ENCODE measurements at regions not wholly inside any gene's neighbourhood (a gene's known extent, or its start where the extent isn't known, plus 50 kb on each side); places are given as distances from the start of the nearest gene placed in this dataset.

DNA sequence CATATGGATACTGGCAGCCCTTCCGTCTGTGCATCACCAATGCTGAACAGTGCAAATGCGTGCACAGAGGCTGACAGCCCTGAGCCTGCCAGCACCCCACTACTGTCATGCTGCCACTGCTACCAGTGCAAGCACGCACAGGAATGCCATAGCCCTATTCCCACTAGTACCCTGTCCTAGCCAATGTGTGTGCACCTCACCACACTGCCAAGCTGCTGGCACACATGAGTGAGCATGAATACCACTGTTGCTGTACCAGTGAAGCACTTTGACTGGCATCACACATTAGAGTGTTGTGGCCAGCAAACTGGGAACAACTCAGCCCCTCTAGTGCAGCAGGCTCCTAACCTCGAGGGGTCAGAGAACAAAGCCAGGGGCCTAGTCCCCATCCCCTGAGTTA, 102.9 kb upstream of the PCDH10 start:
- no peak overlapping the region for H3K4me3 Mint-ChIP-seq (ENCODE audit: unreplicated experiment)

DNA sequence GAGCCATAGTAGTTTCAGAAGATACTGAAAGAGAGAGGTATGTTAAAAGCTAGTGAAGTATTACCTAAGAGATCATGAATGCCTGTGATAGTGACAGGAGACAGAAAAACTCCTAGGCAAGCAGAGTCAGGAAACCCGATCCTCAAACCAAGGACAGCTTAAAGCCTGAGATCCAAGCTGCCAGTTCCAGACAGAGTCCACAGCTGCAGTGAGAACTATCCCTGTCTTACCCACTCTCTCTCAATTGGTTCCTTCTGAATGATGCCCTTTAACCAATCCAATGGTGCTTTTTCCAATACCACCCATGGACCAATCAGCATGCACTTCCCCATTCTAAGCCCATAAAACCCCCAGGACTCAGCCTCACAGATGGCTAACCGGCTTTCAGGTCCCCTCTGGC, 90.4 kb upstream of the PCDH10 start:
- H3K4me3 Mint-ChIP-seq (ENCODE audit: unreplicated experiment): no peak overlapping the region
- no peaks in the 10 kb centered on the region for H3K9me3 Mint-ChIP-seq (ENCODE audit: low read depth)
- no peaks in the 10 kb centered on the region for H3K27me3 Mint-ChIP-seq (ENCODE audit: low read depth)
- H3K4me1 Mint-ChIP-seq (ENCODE audit: low read depth): peaks cover 3% of the 10 kb centered on the region
- no peak overlapping the region for H3K27ac Mint-ChIP-seq (ENCODE audit: unreplicated experiment)
- DNase-seq (ENCODE audit: low spot score): no peak
- H3K36me3 Mint-ChIP-seq (ENCODE audit: low read depth): no peaks in the 10 kb centered on the region
- TF ChIP-seq, protein P1, sequence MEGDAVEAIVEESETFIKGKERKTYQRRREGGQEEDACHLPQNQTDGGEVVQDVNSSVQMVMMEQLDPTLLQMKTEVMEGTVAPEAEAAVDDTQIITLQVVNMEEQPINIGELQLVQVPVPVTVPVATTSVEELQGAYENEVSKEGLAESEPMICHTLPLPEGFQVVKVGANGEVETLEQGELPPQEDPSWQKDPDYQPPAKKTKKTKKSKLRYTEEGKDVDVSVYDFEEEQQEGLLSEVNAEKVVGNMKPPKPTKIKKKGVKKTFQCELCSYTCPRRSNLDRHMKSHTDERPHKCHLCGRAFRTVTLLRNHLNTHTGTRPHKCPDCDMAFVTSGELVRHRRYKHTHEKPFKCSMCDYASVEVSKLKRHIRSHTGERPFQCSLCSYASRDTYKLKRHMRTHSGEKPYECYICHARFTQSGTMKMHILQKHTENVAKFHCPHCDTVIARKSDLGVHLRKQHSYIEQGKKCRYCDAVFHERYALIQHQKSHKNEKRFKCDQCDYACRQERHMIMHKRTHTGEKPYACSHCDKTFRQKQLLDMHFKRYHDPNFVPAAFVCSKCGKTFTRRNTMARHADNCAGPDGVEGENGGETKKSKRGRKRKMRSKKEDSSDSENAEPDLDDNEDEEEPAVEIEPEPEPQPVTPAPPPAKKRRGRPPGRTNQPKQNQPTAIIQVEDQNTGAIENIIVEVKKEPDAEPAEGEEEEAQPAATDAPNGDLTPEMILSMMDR (IDR thresholded peaks at IDR 0.05): no peak

More for the DNA sequence above, 102.9 kb upstream of the PCDH10 start:
- Mint-ChIP-seq H3K9me3 (ENCODE audit: low read depth) (peaks cover 20% of the 10 kb centered on the region), H3K36me3 (ENCODE audit: low read depth) (peaks cover 3% of the 10 kb centered on the region), H3K27ac (ENCODE audit: unreplicated experiment) (no peak overlapping the region), H3K27me3 (ENCODE audit: low read depth) (peaks cover 2% of the 10 kb centered on the region), H3K4me1 (ENCODE audit: low read depth) (no peaks in the 10 kb centered on the region)
- TF ChIP-seq, protein P1 (IDR thresholded peaks at IDR 0.05): no peak
- DNase-seq (ENCODE audit: low spot score): no peak

DNA sequence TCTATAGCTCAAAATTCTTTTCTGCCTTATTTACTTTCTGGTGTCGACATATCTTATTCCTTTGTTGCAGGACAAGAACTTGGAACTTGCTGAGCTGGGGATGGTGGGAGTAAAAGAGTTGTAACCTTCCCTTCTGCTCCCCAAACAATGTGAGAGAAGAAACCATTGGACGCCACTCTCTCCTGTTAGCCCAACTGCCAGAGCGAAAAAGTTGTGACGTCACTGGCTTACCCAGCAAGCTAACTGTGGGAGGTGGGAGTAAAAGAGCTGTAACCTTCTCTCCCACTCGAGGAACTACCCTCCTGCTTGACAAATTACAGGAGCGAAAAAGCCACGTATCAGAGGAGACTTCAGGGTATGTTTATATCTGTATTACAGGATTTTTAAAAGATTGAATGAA, 90.0 kb upstream of the PCDH10 start:
- H3K9me3 Mint-ChIP-seq (ENCODE audit: low read depth): no peaks in the 10 kb centered on the region
- no peaks in the 10 kb centered on the region for H3K36me3 Mint-ChIP-seq (ENCODE audit: low read depth)
- H3K27ac Mint-ChIP-seq (ENCODE audit: unreplicated experiment): no peak overlapping the region
- DNase-seq (ENCODE audit: low spot score): no peak
- TF ChIP-seq, protein P1 (IDR thresholded peaks at IDR 0.05): no peak
- peaks cover 3% of the 10 kb centered on the region for H3K4me1 Mint-ChIP-seq (ENCODE audit: low read depth)
- H3K4me3 Mint-ChIP-seq (ENCODE audit: unreplicated experiment): no peak overlapping the region
- H3K27me3 Mint-ChIP-seq (ENCODE audit: low read depth): no peaks in the 10 kb centered on the region

DNA sequence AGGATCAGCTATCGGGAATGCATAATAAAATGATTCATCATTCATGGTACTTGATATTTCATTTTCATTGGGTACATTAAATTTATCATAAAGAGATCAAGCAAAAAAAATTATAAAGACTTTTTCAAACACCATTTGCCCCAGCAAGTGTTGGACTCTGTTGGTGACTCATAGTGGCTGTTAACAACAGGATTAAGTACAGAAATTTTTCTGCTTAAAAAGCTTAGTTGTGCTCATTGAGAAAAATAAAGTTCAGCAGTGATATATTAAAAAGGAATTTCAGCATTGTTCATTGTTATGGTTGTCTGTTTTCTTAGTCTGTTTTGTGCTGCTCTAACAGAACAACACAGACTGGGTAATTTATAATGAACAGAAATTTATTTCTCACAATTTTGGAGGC, 86.2 kb upstream of the PCDH10 start:
- DNase-seq (ENCODE audit: low spot score): no peak
- H3K27ac Mint-ChIP-seq (ENCODE audit: unreplicated experiment): no peak overlapping the region

DNA sequence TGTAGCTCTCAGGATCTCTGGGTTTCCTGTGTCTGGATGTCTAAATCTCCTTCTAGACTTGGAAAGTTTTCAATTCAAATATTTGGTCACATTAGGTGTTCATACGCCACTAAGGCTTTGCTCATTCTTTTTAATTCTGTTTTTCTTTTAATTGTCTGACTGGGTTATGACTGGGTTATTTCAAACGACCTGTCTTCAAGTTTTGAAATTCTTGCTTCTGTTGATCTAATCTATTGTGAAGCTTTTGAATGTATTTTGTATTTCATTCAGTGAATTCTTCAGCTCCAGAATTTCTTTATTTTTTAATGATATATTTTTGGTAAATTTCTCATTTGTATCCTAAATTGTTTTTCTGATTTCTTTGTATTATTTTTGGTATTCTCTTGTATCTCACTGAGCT, 81.0 kb upstream of the PCDH10 start:
- no peak for DNase-seq (ENCODE audit: low spot score)
- Mint-ChIP-seq H3K27ac (ENCODE audit: unreplicated experiment) (no peak overlapping the region), H3K9me3 (ENCODE audit: low read depth) (peaks cover 35% of the 10 kb centered on the region), H3K36me3 (ENCODE audit: low read depth) (peaks cover 11% of the 10 kb centered on the region), H3K4me3 (ENCODE audit: unreplicated experiment) (no peak overlapping the region), H3K27me3 (ENCODE audit: low read depth) (no peaks in the 10 kb centered on the region), H3K4me1 (ENCODE audit: low read depth) (peaks cover under 1% of the 10 kb centered on the region)
- TF ChIP-seq, protein P1 (IDR thresholded peaks at IDR 0.05): no peak

More for the DNA sequence above, 86.2 kb upstream of the PCDH10 start:
- H3K4me3 Mint-ChIP-seq (ENCODE audit: unreplicated experiment): no peak overlapping the region
- H3K27me3 Mint-ChIP-seq (ENCODE audit: low read depth): no peaks in the 10 kb centered on the region
- H3K36me3 Mint-ChIP-seq (ENCODE audit: low read depth): peaks cover 5% of the 10 kb centered on the region
- H3K9me3 Mint-ChIP-seq (ENCODE audit: low read depth): peaks cover 16% of the 10 kb centered on the region
- TF ChIP-seq, protein P1 (IDR thresholded peaks at IDR 0.05): no peak
- H3K4me1 Mint-ChIP-seq (ENCODE audit: low read depth): peaks cover 3% of the 10 kb centered on the region
